ENCODE measurements at regions not wholly inside any gene's neighbourhood (a gene's known extent, or its start where the extent isn't known, plus 50 kb on each side); places are given as distances from the start of the nearest gene placed in this dataset.

DNA sequence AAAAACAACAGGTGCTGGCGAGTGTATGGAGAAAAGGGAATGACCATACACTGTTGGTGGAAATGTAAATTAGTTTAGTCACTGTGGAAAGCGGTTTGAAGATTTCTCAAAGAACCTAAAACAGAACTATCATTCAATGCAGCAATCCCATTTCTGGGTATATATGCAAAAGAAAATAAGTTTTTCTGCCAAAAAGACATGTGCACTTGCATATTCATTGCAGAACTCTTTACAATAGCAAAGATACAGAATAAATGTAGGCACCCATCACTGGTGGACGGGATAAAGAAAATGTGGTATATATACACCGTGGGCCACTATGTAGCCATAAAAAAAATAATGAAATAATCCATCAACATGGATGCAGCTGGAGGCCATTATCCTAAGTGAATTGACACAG, 105.1 kb upstream of the FSTL5 start:
- H3K27ac ChIP-seq (ENCODE audit: low read depth in 1 of 2, low read length in 2 of 2) = no peak overlapping the region

GRCh38 chr4:162265802-162266201, 102.0 kb upstream of the FSTL5 start:
- WGBS = 25% methylated on average over 1 of the region's 1 CpG
- DNase-seq (ENCODE audit: low spot score) = no peak
- H3K36me3 ChIP-seq (ENCODE audit: control insufficient read depth in 4 of 4, insufficient read depth in 3 of 4, low read depth in 1 of 4, low read length in 3 of 4) = no peaks in the 10 kb centered on the region
- H3K4me3 ChIP-seq (ENCODE audit: low read depth in 1 of 3, low read length in 3 of 3) = no peak overlapping the region
- H3K27me3 ChIP-seq (ENCODE audit: control insufficient read depth in 4 of 4, insufficient read depth in 4 of 4, low read length in 3 of 4) = no peaks in the 10 kb centered on the region
- H3K4me1 ChIP-seq (ENCODE audit: control insufficient read depth in 4 of 4, insufficient read depth in 4 of 4, low read length in 3 of 4) = no peaks in the 10 kb centered on the region
- no peak overlapping the region for H3K27ac ChIP-seq (ENCODE audit: low read depth in 1 of 2, low read length in 2 of 2)
- no peak overlapping the region for H3K9ac ChIP-seq (ENCODE audit: low read depth in 1 of 2, low read length in 2 of 2)
- H3K9me3 ChIP-seq (ENCODE audit: control insufficient read depth in 4 of 4, low read length in 3 of 4) = peaks cover 2 to 15% (median 3%) of the 10 kb centered on the region in 4 donors
- no peak for TF ChIP-seq NR2F2 (IDR thresholded peaks at IDR 0.05)
- TF ChIP-seq YY1 (IDR thresholded peaks at IDR 0.05) = no peak
- no peak for TF ChIP-seq CTCF (IDR thresholded peaks at IDR 0.05; ENCODE audit: low read depth, low read length, missing input control)
- TF ChIP-seq, protein P1, sequence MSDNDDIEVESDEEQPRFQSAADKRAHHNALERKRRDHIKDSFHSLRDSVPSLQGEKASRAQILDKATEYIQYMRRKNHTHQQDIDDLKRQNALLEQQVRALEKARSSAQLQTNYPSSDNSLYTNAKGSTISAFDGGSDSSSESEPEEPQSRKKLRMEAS (IDR thresholded peaks at IDR 0.05) = no peak
- no peak for TF ChIP-seq JUND (IDR thresholded peaks at IDR 0.05)
- no peak for TF ChIP-seq SP1 (IDR thresholded peaks at IDR 0.05)
- no peak for TF ChIP-seq FOXA1 (IDR thresholded peaks at IDR 0.05)
- no peak for TF ChIP-seq RXRA (IDR thresholded peaks at IDR 0.05)
- no peak for TF ChIP-seq HNF4G (IDR thresholded peaks at IDR 0.05)
- TF ChIP-seq, protein P2, sequence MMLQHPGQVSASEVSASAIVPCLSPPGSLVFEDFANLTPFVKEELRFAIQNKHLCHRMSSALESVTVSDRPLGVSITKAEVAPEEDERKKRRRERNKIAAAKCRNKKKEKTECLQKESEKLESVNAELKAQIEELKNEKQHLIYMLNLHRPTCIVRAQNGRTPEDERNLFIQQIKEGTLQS (IDR thresholded peaks at IDR 0.05) = no peak
- TF ChIP-seq GABPA (IDR thresholded peaks at IDR 0.05 in 1 of 2, conservative IDR thresholded peaks at IDR 0.05 in 1 of 2) = no peak

More for the DNA sequence above, 105.1 kb upstream of the FSTL5 start:
- Histone ChIP-seq H3K4me3 (ENCODE audit: low read depth in 1 of 3, low read length in 3 of 3) (no peak overlapping the region), H3K36me3 (ENCODE audit: control insufficient read depth in 4 of 4, insufficient read depth in 3 of 4, low read depth in 1 of 4, low read length in 3 of 4) (no peaks in the 10 kb centered on the region), H3K27me3 (ENCODE audit: control insufficient read depth in 4 of 4, insufficient read depth in 4 of 4, low read length in 3 of 4) (no peaks in the 10 kb centered on the region), H3K9me3 (ENCODE audit: control insufficient read depth in 4 of 4, low read length in 3 of 4) (peaks cover 0 to 13% (median 2%) of the 10 kb centered on the region in 4 donors), H3K9ac (ENCODE audit: low read depth in 1 of 2, low read length in 2 of 2) (no peak overlapping the region), H3K4me1 (ENCODE audit: control insufficient read depth in 4 of 4, insufficient read depth in 4 of 4, low read length in 3 of 4) (no peaks in the 10 kb centered on the region)
- 75% methylated on average over 4 of the region's 4 CpGs for WGBS
- TF ChIP-seq HNF4A (conservative IDR thresholded peaks at IDR 0.05) (no peak), NR2F2 (IDR thresholded peaks at IDR 0.05) (no peak), YY1 (IDR thresholded peaks at IDR 0.05) (no peak), TAF1 (conservative IDR thresholded peaks at IDR 0.05) (no peak), SP1 (IDR thresholded peaks at IDR 0.05) (no peak), GABPA (IDR thresholded peaks at IDR 0.05 in 1 of 2, conservative IDR thresholded peaks at IDR 0.05 in 1 of 2) (no peak), HNF4G (IDR thresholded peaks at IDR 0.05) (no peak), CTCF (IDR thresholded peaks at IDR 0.05; ENCODE audit: low read depth, low read length, missing input control) (no peak), RAD21 (IDR thresholded peaks at IDR 0.05) (no peak), EGR1 (IDR thresholded peaks at IDR 0.05; ENCODE audit: low read depth in 2 of 2) (no peak)
- TF ChIP-seq, protein P2 (IDR thresholded peaks at IDR 0.05) = no peak
- TF ChIP-seq, protein P1 (IDR thresholded peaks at IDR 0.05) = no peak
- TF ChIP-seq, protein P3, sequence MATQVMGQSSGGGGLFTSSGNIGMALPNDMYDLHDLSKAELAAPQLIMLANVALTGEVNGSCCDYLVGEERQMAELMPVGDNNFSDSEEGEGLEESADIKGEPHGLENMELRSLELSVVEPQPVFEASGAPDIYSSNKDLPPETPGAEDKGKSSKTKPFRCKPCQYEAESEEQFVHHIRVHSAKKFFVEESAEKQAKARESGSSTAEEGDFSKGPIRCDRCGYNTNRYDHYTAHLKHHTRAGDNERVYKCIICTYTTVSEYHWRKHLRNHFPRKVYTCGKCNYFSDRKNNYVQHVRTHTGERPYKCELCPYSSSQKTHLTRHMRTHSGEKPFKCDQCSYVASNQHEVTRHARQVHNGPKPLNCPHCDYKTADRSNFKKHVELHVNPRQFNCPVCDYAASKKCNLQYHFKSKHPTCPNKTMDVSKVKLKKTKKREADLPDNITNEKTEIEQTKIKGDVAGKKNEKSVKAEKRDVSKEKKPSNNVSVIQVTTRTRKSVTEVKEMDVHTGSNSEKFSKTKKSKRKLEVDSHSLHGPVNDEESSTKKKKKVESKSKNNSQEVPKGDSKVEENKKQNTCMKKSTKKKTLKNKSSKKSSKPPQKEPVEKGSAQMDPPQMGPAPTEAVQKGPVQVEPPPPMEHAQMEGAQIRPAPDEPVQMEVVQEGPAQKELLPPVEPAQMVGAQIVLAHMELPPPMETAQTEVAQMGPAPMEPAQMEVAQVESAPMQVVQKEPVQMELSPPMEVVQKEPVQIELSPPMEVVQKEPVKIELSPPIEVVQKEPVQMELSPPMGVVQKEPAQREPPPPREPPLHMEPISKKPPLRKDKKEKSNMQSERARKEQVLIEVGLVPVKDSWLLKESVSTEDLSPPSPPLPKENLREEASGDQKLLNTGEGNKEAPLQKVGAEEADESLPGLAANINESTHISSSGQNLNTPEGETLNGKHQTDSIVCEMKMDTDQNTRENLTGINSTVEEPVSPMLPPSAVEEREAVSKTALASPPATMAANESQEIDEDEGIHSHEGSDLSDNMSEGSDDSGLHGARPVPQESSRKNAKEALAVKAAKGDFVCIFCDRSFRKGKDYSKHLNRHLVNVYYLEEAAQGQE (IDR thresholded peaks at IDR 0.05) = no peak
- no peak for DNase-seq (ENCODE audit: low spot score)

Data from liver (tissue), 8 donors.